ENCODE measurements at regions not wholly inside any gene's neighbourhood (a gene's known extent, or its start where the extent isn't known, plus 50 kb on each side); places are given as distances from the start of the nearest gene placed in this dataset.

DNA sequence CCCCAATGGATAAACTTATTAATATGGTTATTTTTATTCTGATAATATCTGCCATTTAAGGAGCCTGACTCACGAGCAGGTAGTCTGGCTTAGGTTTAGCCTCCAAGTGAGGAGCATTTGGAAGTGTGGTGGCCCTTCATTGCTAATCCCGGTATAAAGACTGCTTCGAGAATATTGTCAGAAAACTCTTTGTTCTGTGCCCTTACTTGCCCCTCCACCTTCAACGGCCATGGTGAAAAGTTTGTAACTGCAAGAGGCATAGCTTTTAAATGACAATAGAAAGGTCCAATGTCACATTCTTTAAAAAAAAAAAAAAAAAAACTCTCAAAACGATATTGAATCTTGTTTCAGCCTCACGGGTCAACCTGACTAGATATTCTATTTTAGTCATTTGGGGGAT is 157.4 kb upstream of the PROX1 start:
- TF ChIP-seq, protein P1, sequence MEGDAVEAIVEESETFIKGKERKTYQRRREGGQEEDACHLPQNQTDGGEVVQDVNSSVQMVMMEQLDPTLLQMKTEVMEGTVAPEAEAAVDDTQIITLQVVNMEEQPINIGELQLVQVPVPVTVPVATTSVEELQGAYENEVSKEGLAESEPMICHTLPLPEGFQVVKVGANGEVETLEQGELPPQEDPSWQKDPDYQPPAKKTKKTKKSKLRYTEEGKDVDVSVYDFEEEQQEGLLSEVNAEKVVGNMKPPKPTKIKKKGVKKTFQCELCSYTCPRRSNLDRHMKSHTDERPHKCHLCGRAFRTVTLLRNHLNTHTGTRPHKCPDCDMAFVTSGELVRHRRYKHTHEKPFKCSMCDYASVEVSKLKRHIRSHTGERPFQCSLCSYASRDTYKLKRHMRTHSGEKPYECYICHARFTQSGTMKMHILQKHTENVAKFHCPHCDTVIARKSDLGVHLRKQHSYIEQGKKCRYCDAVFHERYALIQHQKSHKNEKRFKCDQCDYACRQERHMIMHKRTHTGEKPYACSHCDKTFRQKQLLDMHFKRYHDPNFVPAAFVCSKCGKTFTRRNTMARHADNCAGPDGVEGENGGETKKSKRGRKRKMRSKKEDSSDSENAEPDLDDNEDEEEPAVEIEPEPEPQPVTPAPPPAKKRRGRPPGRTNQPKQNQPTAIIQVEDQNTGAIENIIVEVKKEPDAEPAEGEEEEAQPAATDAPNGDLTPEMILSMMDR (IDR thresholded peaks at IDR 0.05; ENCODE audit: low read depth, low read length, missing control alignments), result no peak
- no peak for DNase-seq (ENCODE audit: low read depth)
- no peak overlapping the region for H3K4me3 ChIP-seq (ENCODE audit: low read depth, low read length)

DNA sequence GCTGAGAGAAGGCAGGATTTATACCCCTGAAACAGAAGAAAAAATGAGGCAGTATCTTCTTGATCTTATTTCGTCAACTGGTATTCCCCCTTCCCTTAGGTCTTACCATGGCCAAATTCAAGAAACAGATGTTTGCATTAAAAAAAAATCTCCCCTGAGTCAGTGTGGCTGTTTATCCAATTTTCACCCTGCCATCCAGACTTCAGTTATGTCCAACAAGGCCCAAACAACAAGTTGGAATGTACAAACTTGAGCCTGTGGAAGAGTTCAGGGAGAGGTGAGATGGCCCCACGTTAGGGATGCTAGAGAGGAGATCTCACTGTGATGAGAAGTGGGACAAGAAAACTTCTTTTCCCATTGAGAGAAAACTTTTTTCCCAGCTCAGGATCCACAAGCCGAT is 147.2 kb upstream of the PROX1 start:
- DNase-seq (ENCODE audit: low read depth), result no peak
- H3K4me3 ChIP-seq (ENCODE audit: low read depth, low read length), result no peak overlapping the region
- TF ChIP-seq, protein P1 (IDR thresholded peaks at IDR 0.05; ENCODE audit: low read depth, low read length, missing control alignments), result no peak

DNA sequence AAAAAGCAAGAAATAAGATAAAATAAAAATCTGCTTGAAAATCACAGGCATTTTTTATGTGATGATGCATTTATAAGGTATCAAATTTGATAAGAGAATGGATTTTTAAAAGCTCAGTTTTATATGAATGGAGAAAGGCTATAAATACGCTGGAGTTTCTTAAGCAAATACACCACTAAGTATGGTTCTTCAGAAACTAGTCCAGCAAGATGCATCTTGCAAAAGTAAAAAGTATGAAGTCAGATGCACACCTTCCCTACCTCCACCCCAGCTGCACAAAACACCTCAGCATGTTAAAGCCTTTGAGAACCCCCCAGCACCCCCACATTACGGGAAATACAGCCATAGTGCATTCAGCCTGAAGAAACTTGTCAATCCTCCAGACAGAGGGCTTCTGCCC is 143.1 kb upstream of the PROX1 start:
- TF ChIP-seq, protein P1 (IDR thresholded peaks at IDR 0.05; ENCODE audit: low read depth, low read length, missing control alignments), result no peak
- DNase-seq (ENCODE audit: low read depth), result no peak
- H3K4me3 ChIP-seq (ENCODE audit: low read depth, low read length), result no peak overlapping the region

DNA sequence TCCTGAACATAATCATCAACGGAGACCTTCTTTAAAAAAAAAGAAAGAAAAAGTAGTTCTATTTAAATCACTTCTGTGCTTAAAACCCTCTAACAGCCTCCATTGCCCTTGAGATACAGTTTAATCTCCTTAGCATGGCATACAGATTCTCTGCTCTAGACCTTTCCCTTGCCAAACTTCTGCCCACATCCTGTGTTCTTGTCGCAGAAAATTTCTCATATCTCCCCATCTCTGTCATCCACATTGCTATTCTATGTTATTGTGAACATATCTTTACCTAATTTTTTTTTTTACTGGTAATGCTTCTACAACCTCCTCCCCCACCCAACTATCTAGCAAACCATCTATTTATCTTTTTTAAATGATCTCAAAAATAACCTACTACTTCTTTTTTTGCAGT is 135.7 kb upstream of the PROX1 start:
- no peak overlapping the region for H3K4me3 ChIP-seq (ENCODE audit: low read depth, low read length)
- no peak for DNase-seq (ENCODE audit: low read depth)
- TF ChIP-seq, protein P1 (IDR thresholded peaks at IDR 0.05; ENCODE audit: low read depth, low read length, missing control alignments), result no peak

DNA sequence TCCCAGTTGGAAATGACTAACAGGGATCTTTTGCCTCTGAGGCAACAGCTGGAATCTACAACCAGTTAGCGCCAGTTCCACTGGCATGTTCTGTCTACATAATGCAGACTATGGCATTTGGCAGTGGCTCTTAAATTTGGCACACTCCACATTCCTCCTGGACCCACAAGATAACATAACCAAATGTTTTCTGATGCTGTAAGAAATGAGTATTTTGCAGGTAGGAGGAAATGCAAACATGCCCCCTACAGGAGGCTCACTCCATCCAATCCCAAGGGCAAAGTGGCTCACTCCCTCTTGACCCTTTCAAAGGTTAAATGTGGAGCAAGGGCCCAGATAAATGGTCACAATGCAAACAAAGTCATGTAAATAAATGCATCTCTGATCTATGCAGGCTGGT is 129.2 kb upstream of the PROX1 start:
- TF ChIP-seq, protein P1 (IDR thresholded peaks at IDR 0.05; ENCODE audit: low read depth, low read length, missing control alignments), result no peak
- DNase-seq (ENCODE audit: low read depth), result no peak
- H3K4me3 ChIP-seq (ENCODE audit: low read depth, low read length), result no peak overlapping the region

DNA sequence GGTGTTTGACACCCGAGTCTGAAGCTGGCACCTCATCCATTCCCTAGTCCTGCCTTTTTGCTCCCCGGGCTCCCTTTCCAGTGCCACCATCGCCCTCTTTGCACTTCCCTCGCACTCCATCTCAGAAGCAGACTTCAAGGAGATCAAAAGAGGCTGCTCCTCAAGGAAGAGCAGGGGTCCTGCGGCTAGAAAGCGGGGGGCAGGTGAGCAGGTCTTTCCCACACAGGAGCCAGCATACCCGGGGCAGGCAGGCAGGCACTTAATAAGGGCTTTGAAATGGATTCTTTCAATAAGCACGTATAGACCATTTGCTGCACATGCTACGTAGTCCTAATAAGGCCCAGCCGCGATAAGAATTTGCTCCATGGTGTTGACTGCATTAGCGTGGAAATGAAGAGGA is 125.9 kb upstream of the PROX1 start:
- no peak overlapping the region for H3K4me3 ChIP-seq (ENCODE audit: low read depth, low read length)
- DNase-seq (ENCODE audit: low read depth), result no peak
- TF ChIP-seq, protein P1 (IDR thresholded peaks at IDR 0.05; ENCODE audit: low read depth, low read length, missing control alignments), result no peak

DNA sequence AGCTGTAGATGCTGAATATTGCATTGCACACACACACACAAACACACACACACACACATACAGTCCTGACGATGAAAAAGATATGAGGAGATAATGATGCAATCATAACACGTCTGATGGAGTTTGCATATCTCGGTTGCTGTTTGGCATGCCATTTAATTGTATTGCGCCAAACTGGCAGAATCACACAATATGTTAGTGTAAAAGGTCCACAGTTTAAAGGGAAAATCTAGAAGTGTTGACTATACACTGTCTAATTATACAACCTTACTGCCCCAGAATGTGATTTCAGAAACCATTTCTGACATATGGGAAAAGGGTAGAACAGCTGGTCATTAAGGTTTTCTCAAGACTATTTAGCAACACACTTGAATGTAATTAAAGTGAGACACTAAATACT is 123.7 kb upstream of the PROX1 start:
- H3K4me3 ChIP-seq (ENCODE audit: low read depth, low read length), result no peak overlapping the region
- TF ChIP-seq, protein P1 (IDR thresholded peaks at IDR 0.05; ENCODE audit: low read depth, low read length, missing control alignments), result no peak
- DNase-seq (ENCODE audit: low read depth), result no peak

Data from GM12864 (cell line).